Adrenal gland (tissue), 5 donors: ENCODE measurements at regions not wholly inside any gene's neighbourhood (a gene's known extent, or its start where the extent isn't known, plus 50 kb on each side); places are given as distances from the start of the nearest gene placed in this dataset.

Source experiments
- CTCF ChIP-seq, 6 experiments: fragments of 450-650 bp in 4 of 6; fragments of 200-600 bp in 2 of 6; sonication (generic) in 1 of 6; IDR thresholded peaks; 1 replicate in 5 of 6; 2 replicates in 1 of 6; pipeline versions ENCODE4 v1.5.1 to v1.8.0; 2016 to 2021; ENCODE audit warnings: antibody characterized with exemption in 6 of 6, mild to moderate bottlenecking in 2 of 6, moderate library complexity in 1 of 6
- POLR2A ChIP-seq, 2 donors: fragments of 450-650 bp; IDR thresholded peaks; one replicate each; pipeline ENCODE4 v1.6.1; 2017; ENCODE audit warnings: antibody characterized with exemption in 2 of 2, mild to moderate bottlenecking in 2 of 2, moderate library complexity in 1 of 2
- donor health status: DM: no; HTN: no; CAD: no.

GRCh38 chr15:62818691-62819090 is 223.9 kb upstream of the TPM1 start:
- no peak for TF ChIP-seq CTCF (IDR thresholded peaks at IDR 0.05)
- no peak for TF ChIP-seq POLR2A (IDR thresholded peaks at IDR 0.05)
